K562 (cell line): ENCODE measurements at regions not wholly inside any gene's neighbourhood (a gene's known extent, or its start where the extent isn't known, plus 50 kb on each side); places are given as distances from the start of the nearest gene placed in this dataset.

Source experiments
- ATAC-seq: fragments of 200-7000 bp; cut with Tn5 transposase; 3 replicates; pipeline ENCODE4 v1.9.1; 2020; ENCODE audit warnings: moderate library complexity
- BruUV-seq: library from RNA; stranded (reverse); fragments of 400-500 nt; replicated peaks from 2 replicates; lab custom pipeline; 2021; lab: Mats Ljungman, UMichigan
- CTCF ChIA-PET: fragments of 300-600 bp; formaldehyde crosslinking; extraction: SDS; loops from one replicate; lab custom pipeline; 2021; ENCODE audit warnings: low intra/inter-chr PET ratio; lab: Yijun Ruan, JAX
- POLR2A ChIA-PET: fragments of 300-600, 350-650 bp; sonication (Branson Sonifier 250); formaldehyde crosslinking; extraction: SDS; loops from one replicate; lab custom pipeline; 2021; ENCODE audit warnings: antibody characterized with exemption, inconsistent platforms; lab: Yijun Ruan, JAX
- DNase-seq, 4 experiments: peaks; one replicate each; pipeline versions ENCODE4 v3.0.0 to v3.0.0-alpha.2; 2011 to 2018; ENCODE audit warnings: low spot score in 3 of 4, mixed read lengths in 3 of 4; ENCODE audit errors: extremely low read depth in 1 of 4
- FAIRE-seq: peaks from 2 replicates; lab custom pipeline; 2011; peaks lifted over from hg19 to GRCh38; lab: Jason Lieb, UNC
- H2AFZ ChIP-seq: 2 replicates; pipeline ENCODE4 v1.6.0; 2011; ENCODE audit warnings: low read depth, low read length, control low read depth, inconsistent platforms
- H3K27ac ChIP-seq: fragments of 200-600 bp; 3 replicates; pipeline ENCODE4 v1.8.0; 2011; ENCODE audit warnings: low read depth, mild to moderate bottlenecking, control low read depth, inconsistent platforms, low read length, moderate library complexity, mixed read lengths; ENCODE audit errors: extremely low read depth
- H3K27me3 ChIP-seq, 2 experiments: fragments of 300-600 bp in 1 of 2; 2 replicates in 1 of 2; 3 replicates in 1 of 2; pipeline versions ENCODE4 v1.6.0 to v1.8.0; 2011; ENCODE audit warnings: inconsistent platforms in 2 of 2, low read length in 2 of 2, mild to moderate bottlenecking in 1 of 2, mixed read lengths in 1 of 2, moderate library complexity in 1 of 2; ENCODE audit not compliant: control insufficient read depth in 2 of 2, insufficient read depth in 2 of 2
- H3K36me3 ChIP-seq: fragments of 300-600 bp; 3 replicates; pipeline ENCODE4 v1.8.0; 2011; ENCODE audit warnings: mild to moderate bottlenecking, low read length, inconsistent platforms; ENCODE audit not compliant: control insufficient read depth, insufficient read depth
- H3K4me1 ChIP-seq, 2 experiments: fragments of 200-600 bp in 1 of 2; replicated peaks in 1 of 2; 2 replicates in 1 of 2; 3 replicates in 1 of 2; pipeline versions ENCODE4 v1.5.1 to v1.8.0; 2011; ENCODE audit warnings: inconsistent platforms in 2 of 2, low read length in 2 of 2, mild to moderate bottlenecking in 1 of 2, mixed read lengths in 1 of 2, moderate library complexity in 1 of 2; ENCODE audit not compliant: control insufficient read depth in 2 of 2, insufficient read depth in 2 of 2
- H3K4me2 ChIP-seq: 2 replicates; pipeline ENCODE4 v1.6.1; 2011; ENCODE audit warnings: low read length, control low read depth, inconsistent platforms, mixed read lengths; ENCODE audit not compliant: insufficient read depth
- H3K4me3 ChIP-seq: fragments of 200-600 bp; sonication (generic), shearing (Covaris generic); 2 replicates; pipeline ENCODE4 v1.5.1; 2016; ENCODE audit warnings: control low read depth, inconsistent platforms
- H3K79me2 ChIP-seq: fragments of 200-600 bp; 3 replicates; pipeline ENCODE4 v1.8.0; 2011; ENCODE audit warnings: low read length, inconsistent platforms; ENCODE audit not compliant: control insufficient read depth, insufficient read depth
- H3K9ac ChIP-seq, 2 experiments: 2 replicates each; pipeline versions ENCODE4 v1.6.0 to v1.6.1; 2011; ENCODE audit warnings: low read depth in 2 of 2, low read length in 2 of 2, control low read depth in 1 of 2, inconsistent platforms in 1 of 2, mild to moderate bottlenecking in 1 of 2, mixed read lengths in 1 of 2; ENCODE audit not compliant: insufficient read depth in 1 of 2
- H3K9me1 ChIP-seq: one replicate; pipeline ENCODE4 v1.6.0; 2011; ENCODE audit warnings: inconsistent platforms, mild to moderate bottlenecking, low read length, moderate library complexity; ENCODE audit not compliant: control insufficient read depth, insufficient read depth
- H3K9me3 ChIP-seq: replicated peaks from 2 replicates; pipeline ENCODE4 v1.5.1; 2011; ENCODE audit warnings: low read depth, low read length, inconsistent platforms; ENCODE audit not compliant: control insufficient read depth, insufficient read depth
- H4K20me1 ChIP-seq: replicated peaks from 2 replicates; pipeline ENCODE4 v1.6.1; 2011; ENCODE audit warnings: low read length, inconsistent platforms, mixed read lengths; ENCODE audit not compliant: control insufficient read depth, insufficient read depth
- HNRNPH1 ChIP-seq: fragments of 200-400 bp; formaldehyde crosslinking; optimal IDR thresholded peaks from 2 replicates; pipeline ENCODE3; 2017; ENCODE audit warnings: low read depth, mild to moderate bottlenecking, low read length, moderate library complexity
- RAD21 ChIP-seq, 2 experiments: fragments of 250-450 bp in 1 of 2; fragments of 450-650 bp in 1 of 2; sonication (Bioruptor Pico) in 1 of 2; formaldehyde crosslinking in 1 of 2; IDR thresholded peaks in 1 of 2; conservative IDR thresholded peaks in 1 of 2; 2 replicates each; pipeline versions ENCODE4 v1.4.0 to v1.8.0; 2020 to 2022; ENCODE audit warnings: mild to moderate bottlenecking in 2 of 2, moderate library complexity in 1 of 2
- STAT5A ChIP-seq: IDR thresholded peaks from 2 replicates; pipeline ENCODE4 v1.6.1; 2012; ENCODE audit warnings: low read length, inconsistent platforms, borderline replicate concordance
- WGBS: fragments of 100-300 bp; shearing (Covaris generic); methylation state at CpG from one replicate; pipeline ENCODE4 v1.1.6; 2016; ENCODE audit warnings: low coverage, mixed read lengths; ENCODE audit not compliant: insufficient coverage; ENCODE audit errors: missing lambda C conversion rate; 5-methylcytosine and 5-hydroxymethylcytosine counted together
- in situ Hi-C: fragments of 300-500 bp; cut with MboI; formaldehyde crosslinking; loops from 4 replicates; pipeline ENCODE4 v1.15.0; 2018; ENCODE audit warnings: inconsistent platforms, mixed read lengths
- intact Hi-C: fragments of 100-400 bp; cut with micrococcal nuclease; formaldehyde crosslinking; loops from 2 replicates; pipeline ENCODE4 v1.14.2; 2022
- TF ChIP-seq, protein P1 (sequence below): fragments of 250-450 bp; sonication (Bioruptor Pico); IDR thresholded peaks from 2 replicates; pipeline ENCODE4 v1.8.0; 2022; ENCODE audit warnings: inconsistent platforms
- TF ChIP-seq, protein P2 (sequence below), 3 experiments: IDR thresholded peaks in 2 of 3; conservative IDR thresholded peaks in 1 of 3; 2 replicates each; pipeline ENCODE4 v1.5.1; 2011 to 2012; ENCODE audit warnings: low read length in 3 of 3, mild to moderate bottlenecking in 3 of 3, control low read depth in 2 of 3, improper control_type of control experiment in 1 of 3, inconsistent platforms in 1 of 3, low read depth in 1 of 3, mixed read lengths in 1 of 3, moderate library complexity in 1 of 3; ENCODE audit not compliant: insufficient read depth in 2 of 3
- TF ChIP-seq, protein P3 (sequence below), 2 experiments: fragments of 450-650 bp; formaldehyde crosslinking in 1 of 2; IDR thresholded peaks; 2 replicates each; pipeline versions ENCODE4 v1.4.0 to v1.6.1; 2014 to 2020; ENCODE audit warnings: mild to moderate bottlenecking in 2 of 2, borderline replicate concordance in 1 of 2, low read depth in 1 of 2

DNA sequence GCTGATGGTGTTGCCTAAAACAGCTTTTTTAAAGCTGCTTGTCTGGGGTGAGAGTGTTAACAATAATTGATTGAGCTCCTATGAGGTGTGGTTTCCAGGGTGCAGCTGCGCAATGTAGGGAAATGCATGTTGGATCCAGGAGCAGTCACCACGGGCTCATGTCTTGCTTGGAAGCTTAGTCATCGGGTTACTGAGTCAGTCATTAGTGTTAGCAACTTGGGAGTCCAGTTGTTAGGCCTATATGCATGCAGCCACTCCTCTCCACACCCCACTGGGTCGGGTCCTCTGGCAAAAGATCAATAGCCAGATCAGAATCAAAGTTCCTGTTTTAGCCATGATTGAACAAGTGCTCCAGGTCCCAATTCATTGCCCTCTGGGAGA is 271.7 kb upstream of the CHD6 start (continued):
- TF ChIP-seq, protein P1, sequence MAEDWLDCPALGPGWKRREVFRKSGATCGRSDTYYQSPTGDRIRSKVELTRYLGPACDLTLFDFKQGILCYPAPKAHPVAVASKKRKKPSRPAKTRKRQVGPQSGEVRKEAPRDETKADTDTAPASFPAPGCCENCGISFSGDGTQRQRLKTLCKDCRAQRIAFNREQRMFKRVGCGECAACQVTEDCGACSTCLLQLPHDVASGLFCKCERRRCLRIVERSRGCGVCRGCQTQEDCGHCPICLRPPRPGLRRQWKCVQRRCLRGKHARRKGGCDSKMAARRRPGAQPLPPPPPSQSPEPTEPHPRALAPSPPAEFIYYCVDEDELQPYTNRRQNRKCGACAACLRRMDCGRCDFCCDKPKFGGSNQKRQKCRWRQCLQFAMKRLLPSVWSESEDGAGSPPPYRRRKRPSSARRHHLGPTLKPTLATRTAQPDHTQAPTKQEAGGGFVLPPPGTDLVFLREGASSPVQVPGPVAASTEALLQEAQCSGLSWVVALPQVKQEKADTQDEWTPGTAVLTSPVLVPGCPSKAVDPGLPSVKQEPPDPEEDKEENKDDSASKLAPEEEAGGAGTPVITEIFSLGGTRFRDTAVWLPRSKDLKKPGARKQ (CRISPR knock-in tag), result no peak
- TF ChIP-seq HNRNPH1, result no peak

DNA sequence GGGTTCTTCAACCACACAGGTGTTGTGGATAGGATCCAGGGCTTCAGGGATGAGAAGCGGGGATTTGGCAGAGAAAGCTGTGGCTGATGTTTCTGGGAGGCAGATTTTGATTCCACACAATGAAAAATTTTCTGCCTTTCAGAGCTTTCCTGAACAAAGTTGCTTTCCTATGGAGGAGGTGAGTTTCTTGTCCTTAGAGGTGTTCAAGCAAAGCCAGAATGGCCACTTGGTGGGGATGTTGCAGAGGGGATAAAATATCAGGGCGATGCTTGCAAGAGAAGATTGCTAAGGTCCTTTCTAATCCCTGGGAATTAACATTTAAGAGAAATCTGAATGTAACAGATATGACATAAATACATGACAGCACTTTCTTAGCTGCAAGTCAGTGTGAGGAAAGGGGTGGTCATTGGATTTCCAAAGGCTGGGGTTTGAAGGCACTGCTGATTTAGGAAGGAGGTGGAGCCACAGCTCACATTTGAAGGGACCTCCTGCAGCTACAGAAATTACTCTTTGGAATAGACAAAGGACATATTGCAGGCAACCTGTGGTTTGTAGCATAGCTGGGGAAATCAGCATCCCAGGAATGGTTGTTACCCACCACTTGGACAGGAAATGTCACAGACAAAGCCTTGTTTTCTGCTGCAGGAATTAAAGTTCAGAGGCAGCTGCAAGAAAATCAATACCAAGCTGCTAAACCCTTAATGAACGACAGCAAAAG is 271.1 kb upstream of the CHD6 start:
- Histone ChIP-seq H3K9me1 (peaks cover 3% of the 10 kb centered on the region), H3K4me3 (no peak overlapping the region), H3K36me3 (no peaks in the 10 kb centered on the region), H4K20me1 (no peaks in the 10 kb centered on the region; the same call in 1 of the 2 replicates), H3K9me3 (no peaks in the 10 kb centered on the region), H3K79me2 (no peaks in the 10 kb centered on the region), H2AFZ (no peak overlapping the region), H3K9ac (no peak overlapping the region), H3K4me2 (no peak overlapping the region), H3K27ac (no peak overlapping the region), H3K27me3 (peaks cover 0 to 18% of the 10 kb centered on the region in 2 experiments; a peak in 2 of 5 replicates), H3K4me1 (no peaks in the 10 kb centered on the region)
- in situ Hi-C loops (no loop called here), intact Hi-C loops (no loop called here)
- CTCF ChIA-PET, result interaction anchor here (0.7 kb wide), 1 partner anchor 1301 kb away, joined by 4 read pairs; no protein-coding TSS in a partner anchor
- DNase-seq (peak; percentile 14 to 27 (median 23)), FAIRE-seq (no peak), ATAC-seq (peak; percentile 54; the same call in 1 of the 3 replicates)
- POLR2A ChIA-PET, result interaction anchor here (0.9 to 1.2 kb wide), 2 partner anchors 10 to 15 kb away, joined by 3 read pairs; no protein-coding TSS in a partner anchor
- WGBS, result 0% methylated on average over 3 of the region's 3 CpGs
- BruUV-seq, result no TSS peak
- TF ChIP-seq RAD21 (CRISPR knock-in tag; conservative IDR thresholded peaks at IDR 0.05 in 1 of 2, IDR thresholded peaks at IDR 0.05 in 1 of 2) (peak in 1 of 2 experiments; percentile 53; a peak in 2 of 4 replicates), STAT5A (no peak)
- TF ChIP-seq, protein P2, sequence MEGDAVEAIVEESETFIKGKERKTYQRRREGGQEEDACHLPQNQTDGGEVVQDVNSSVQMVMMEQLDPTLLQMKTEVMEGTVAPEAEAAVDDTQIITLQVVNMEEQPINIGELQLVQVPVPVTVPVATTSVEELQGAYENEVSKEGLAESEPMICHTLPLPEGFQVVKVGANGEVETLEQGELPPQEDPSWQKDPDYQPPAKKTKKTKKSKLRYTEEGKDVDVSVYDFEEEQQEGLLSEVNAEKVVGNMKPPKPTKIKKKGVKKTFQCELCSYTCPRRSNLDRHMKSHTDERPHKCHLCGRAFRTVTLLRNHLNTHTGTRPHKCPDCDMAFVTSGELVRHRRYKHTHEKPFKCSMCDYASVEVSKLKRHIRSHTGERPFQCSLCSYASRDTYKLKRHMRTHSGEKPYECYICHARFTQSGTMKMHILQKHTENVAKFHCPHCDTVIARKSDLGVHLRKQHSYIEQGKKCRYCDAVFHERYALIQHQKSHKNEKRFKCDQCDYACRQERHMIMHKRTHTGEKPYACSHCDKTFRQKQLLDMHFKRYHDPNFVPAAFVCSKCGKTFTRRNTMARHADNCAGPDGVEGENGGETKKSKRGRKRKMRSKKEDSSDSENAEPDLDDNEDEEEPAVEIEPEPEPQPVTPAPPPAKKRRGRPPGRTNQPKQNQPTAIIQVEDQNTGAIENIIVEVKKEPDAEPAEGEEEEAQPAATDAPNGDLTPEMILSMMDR (IDR thresholded peaks at IDR 0.05 in 2 of 3, conservative IDR thresholded peaks at IDR 0.05 in 1 of 3; ENCODE audit: insufficient read depth in 2 of 3, low read depth in 1 of 3, low read length in 3 of 3), result peak; percentile 39 to 53 (median 43); a peak in 4 of 6 replicates
- TF ChIP-seq, protein P3, sequence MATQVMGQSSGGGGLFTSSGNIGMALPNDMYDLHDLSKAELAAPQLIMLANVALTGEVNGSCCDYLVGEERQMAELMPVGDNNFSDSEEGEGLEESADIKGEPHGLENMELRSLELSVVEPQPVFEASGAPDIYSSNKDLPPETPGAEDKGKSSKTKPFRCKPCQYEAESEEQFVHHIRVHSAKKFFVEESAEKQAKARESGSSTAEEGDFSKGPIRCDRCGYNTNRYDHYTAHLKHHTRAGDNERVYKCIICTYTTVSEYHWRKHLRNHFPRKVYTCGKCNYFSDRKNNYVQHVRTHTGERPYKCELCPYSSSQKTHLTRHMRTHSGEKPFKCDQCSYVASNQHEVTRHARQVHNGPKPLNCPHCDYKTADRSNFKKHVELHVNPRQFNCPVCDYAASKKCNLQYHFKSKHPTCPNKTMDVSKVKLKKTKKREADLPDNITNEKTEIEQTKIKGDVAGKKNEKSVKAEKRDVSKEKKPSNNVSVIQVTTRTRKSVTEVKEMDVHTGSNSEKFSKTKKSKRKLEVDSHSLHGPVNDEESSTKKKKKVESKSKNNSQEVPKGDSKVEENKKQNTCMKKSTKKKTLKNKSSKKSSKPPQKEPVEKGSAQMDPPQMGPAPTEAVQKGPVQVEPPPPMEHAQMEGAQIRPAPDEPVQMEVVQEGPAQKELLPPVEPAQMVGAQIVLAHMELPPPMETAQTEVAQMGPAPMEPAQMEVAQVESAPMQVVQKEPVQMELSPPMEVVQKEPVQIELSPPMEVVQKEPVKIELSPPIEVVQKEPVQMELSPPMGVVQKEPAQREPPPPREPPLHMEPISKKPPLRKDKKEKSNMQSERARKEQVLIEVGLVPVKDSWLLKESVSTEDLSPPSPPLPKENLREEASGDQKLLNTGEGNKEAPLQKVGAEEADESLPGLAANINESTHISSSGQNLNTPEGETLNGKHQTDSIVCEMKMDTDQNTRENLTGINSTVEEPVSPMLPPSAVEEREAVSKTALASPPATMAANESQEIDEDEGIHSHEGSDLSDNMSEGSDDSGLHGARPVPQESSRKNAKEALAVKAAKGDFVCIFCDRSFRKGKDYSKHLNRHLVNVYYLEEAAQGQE (IDR thresholded peaks at IDR 0.05; ENCODE audit: borderline replicate concordance), result peak; percentile 25; the same call in 1 of the 2 replicates
- TF ChIP-seq, protein P3 (CRISPR knock-in tag; IDR thresholded peaks at IDR 0.05; ENCODE audit: low read depth), result no peak
